GM21619 (cell line): ENCODE measurements at regions not wholly inside any gene's neighbourhood (a gene's known extent, or its start where the extent isn't known, plus 50 kb on each side); places are given as distances from the start of the nearest gene placed in this dataset.
"Not testable (repeated sequence)": the region's sequence is repeated elsewhere in the genome, so short reads cannot be mapped to it uniquely, and the experiment has no call there.

Experiments used
- ATAC-seq: cut with Tn5 transposase; IDR thresholded peaks from one replicate; pipeline ENCODE4 v1.9.1; 2021; ENCODE audit not compliant: unreplicated experiment

GRCh38 chr10:124245806-124246440 is 152.5 kb upstream of the CHST15 start:
- no peak for ATAC-seq

- ATAC-seq = no peak
Observed at GRCh38 chr10:124245191-124245590, 151.8 kb upstream of the CHST15 start.

- no peak for ATAC-seq
Observed at GRCh38 chr10:124244256-124244877, 151.0 kb upstream of the CHST15 start.

- ATAC-seq = no peak
Observed at GRCh38 chr10:124243702-124244121, 150.3 kb upstream of the CHST15 start.

- no peak for ATAC-seq
Observed at GRCh38 chr10:124242791-124243190, 149.4 kb upstream of the CHST15 start.

- no peak for ATAC-seq
Observed at GRCh38 chr10:124242365-124242764, 149.0 kb upstream of the CHST15 start.

GRCh38 chr10:124241510-124241909 is 148.1 kb upstream of the CHST15 start:
- not testable (repeated sequence) for ATAC-seq

- ATAC-seq = no peak
Observed at GRCh38 chr10:124240839-124241291, 147.5 kb upstream of the CHST15 start.

- ATAC-seq = no peak
Observed at GRCh38 chr10:124239696-124240095, 146.3 kb upstream of the CHST15 start.

- no peak for ATAC-seq
Observed at GRCh38 chr10:124239134-124239533, 145.7 kb upstream of the CHST15 start.

- no peak for ATAC-seq
Observed at GRCh38 chr10:124238367-124238766, 145.0 kb upstream of the CHST15 start.

GRCh38 chr10:124237282-124237961 is 144.0 kb upstream of the CHST15 start:
- ATAC-seq = no peak

GRCh38 chr10:124236816-124237215 is 143.4 kb upstream of the CHST15 start:
- ATAC-seq = no peak

GRCh38 chr10:124236136-124236535 is 142.7 kb upstream of the CHST15 start:
- no peak for ATAC-seq

GRCh38 chr10:124235232-124235631 is 141.8 kb upstream of the CHST15 start:
- no peak for ATAC-seq

GRCh38 chr10:124233546-124234138 is 140.2 kb upstream of the CHST15 start:
- ATAC-seq = no peak

- no peak for ATAC-seq
Observed at GRCh38 chr10:124232686-124233545, 139.5 kb upstream of the CHST15 start.

GRCh38 chr10:124231168-124232155 is 138.1 kb upstream of the CHST15 start:
- peak; percentile 52 for ATAC-seq

GRCh38 chr10:124230635-124231167 is 137.3 kb upstream of the CHST15 start:
- no peak for ATAC-seq
